ENCODE measurements at regions not wholly inside any gene's neighbourhood (a gene's known extent, or its start where the extent isn't known, plus 50 kb on each side); places are given as distances from the start of the nearest gene placed in this dataset.

GRCh38 chr13:76769271-76769791 lies 116.9 kb downstream of the KCTD12 start:
- intact Hi-C loops (cut with DNase I): no loop called here
- H3K9me3 ChIP-seq (ENCODE audit: control insufficient read depth in 2 of 3, insufficient read depth in 1 of 3, low read length in 3 of 3): no peaks in the 10 kb centered on the region
- no peaks in the 10 kb centered on the region for H3K4me1 ChIP-seq (ENCODE audit: control insufficient read depth in 2 of 3, insufficient read depth in 2 of 3, low read depth in 1 of 3, low read length in 3 of 3)

GRCh38 chr13:76768384-76768783 lies 117.8 kb downstream of the KCTD12 start:
- TF ChIP-seq CTCF (IDR thresholded peaks at IDR 0.05; ENCODE audit: borderline replicate concordance, extremely low read depth, insufficient read depth): no peak
- H3K4me3 ChIP-seq (ENCODE audit: low read length in 3 of 3): no peak overlapping the region
- intact Hi-C loops (cut with DNase I): no loop called here

More at GRCh38 chr13:76769271-76769791, 116.9 kb downstream of the KCTD12 start:
- DNase-seq (peak in 1 of 5 donors; percentile 52), FAIRE-seq (no peak)
- Histone ChIP-seq H3K9ac (ENCODE audit: low read length in 3 of 3) (no peak overlapping the region), H3K4me3 (ENCODE audit: low read length in 3 of 3) (no peak overlapping the region), H3K27me3 (ENCODE audit: control insufficient read depth, insufficient read depth, low read length) (no peaks in the 10 kb centered on the region), H3K27ac (ENCODE audit: low read depth in 2 of 2, low read length in 2 of 2) (no peak overlapping the region), H3K36me3 (ENCODE audit: control insufficient read depth in 2 of 3, insufficient read depth in 3 of 3, low read length in 3 of 3) (no peaks in the 10 kb centered on the region)
- no peak for TF ChIP-seq CTCF (IDR thresholded peaks at IDR 0.05; ENCODE audit: borderline replicate concordance, extremely low read depth, insufficient read depth)

GRCh38 chr13:76764916-76765315 lies 121.3 kb downstream of the KCTD12 start:
- Histone ChIP-seq H3K36me3 (ENCODE audit: control insufficient read depth in 2 of 3, insufficient read depth in 3 of 3, low read length in 3 of 3) (no peaks in the 10 kb centered on the region), H3K27me3 (ENCODE audit: control insufficient read depth, insufficient read depth, low read length) (no peaks in the 10 kb centered on the region), H3K4me3 (ENCODE audit: low read length in 3 of 3) (no peak overlapping the region), H3K4me1 (ENCODE audit: control insufficient read depth in 2 of 3, insufficient read depth in 2 of 3, low read depth in 1 of 3, low read length in 3 of 3) (no peaks in the 10 kb centered on the region), H3K27ac (ENCODE audit: low read depth in 2 of 2, low read length in 2 of 2) (no peak overlapping the region), H3K9ac (ENCODE audit: low read length in 3 of 3) (no peak overlapping the region), H3K9me3 (ENCODE audit: control insufficient read depth in 2 of 3, insufficient read depth in 1 of 3, low read length in 3 of 3) (no peaks in the 10 kb centered on the region)
- no peak for DNase-seq
- no peak for TF ChIP-seq CTCF (IDR thresholded peaks at IDR 0.05; ENCODE audit: borderline replicate concordance, extremely low read depth, insufficient read depth)
- FAIRE-seq: no peak
- intact Hi-C loops (cut with DNase I): no loop called here

More at GRCh38 chr13:76768384-76768783, 117.8 kb downstream of the KCTD12 start:
- Histone ChIP-seq H3K9ac (ENCODE audit: low read length in 3 of 3) (no peak overlapping the region), H3K27ac (ENCODE audit: low read depth in 2 of 2, low read length in 2 of 2) (no peak overlapping the region), H3K9me3 (ENCODE audit: control insufficient read depth in 2 of 3, insufficient read depth in 1 of 3, low read length in 3 of 3) (no peaks in the 10 kb centered on the region), H3K4me1 (ENCODE audit: control insufficient read depth in 2 of 3, insufficient read depth in 2 of 3, low read depth in 1 of 3, low read length in 3 of 3) (no peaks in the 10 kb centered on the region), H3K27me3 (ENCODE audit: control insufficient read depth, insufficient read depth, low read length) (no peaks in the 10 kb centered on the region), H3K36me3 (ENCODE audit: control insufficient read depth in 2 of 3, insufficient read depth in 3 of 3, low read length in 3 of 3) (no peaks in the 10 kb centered on the region)
- DNase-seq (no peak), FAIRE-seq (no peak)

GRCh38 chr13:76764429-76764828 lies 121.8 kb downstream of the KCTD12 start:
- intact Hi-C loops (cut with DNase I): no loop called here
- H3K9me3 ChIP-seq (ENCODE audit: control insufficient read depth in 2 of 3, insufficient read depth in 1 of 3, low read length in 3 of 3): no peaks in the 10 kb centered on the region
- FAIRE-seq (no peak), DNase-seq (peak in 1 of 5 donors; percentile 59)
- H3K9ac ChIP-seq (ENCODE audit: low read length in 3 of 3): no peak overlapping the region
- no peak for TF ChIP-seq CTCF (IDR thresholded peaks at IDR 0.05; ENCODE audit: borderline replicate concordance, extremely low read depth, insufficient read depth)
- no peaks in the 10 kb centered on the region for H3K27me3 ChIP-seq (ENCODE audit: control insufficient read depth, insufficient read depth, low read length)
- H3K27ac ChIP-seq (ENCODE audit: low read depth in 2 of 2, low read length in 2 of 2): no peak overlapping the region
- no peaks in the 10 kb centered on the region for H3K36me3 ChIP-seq (ENCODE audit: control insufficient read depth in 2 of 3, insufficient read depth in 3 of 3, low read length in 3 of 3)
- no peak overlapping the region for H3K4me3 ChIP-seq (ENCODE audit: low read length in 3 of 3)
- no peaks in the 10 kb centered on the region for H3K4me1 ChIP-seq (ENCODE audit: control insufficient read depth in 2 of 3, insufficient read depth in 2 of 3, low read depth in 1 of 3, low read length in 3 of 3)

Measured in kidney (tissue), 13 donors.